Endothelial cell of umbilical vein (primary cell): ENCODE measurements at regions not wholly inside any gene's neighbourhood (a gene's known extent, or its start where the extent isn't known, plus 50 kb on each side); places are given as distances from the start of the nearest gene placed in this dataset.

ENCODE experiments used
- EZH2 ChIP-seq: IDR thresholded peaks from 2 replicates; pipeline ENCODE4 v1.6.1; 2012; ENCODE audit warnings: borderline replicate concordance, low read depth, mild to moderate bottlenecking, moderate library complexity, low read length, inconsistent platforms; ENCODE audit not compliant: severe bottlenecking
- FOS ChIP-seq: IDR thresholded peaks from 2 replicates; pipeline ENCODE4 v1.6.1; 2011; ENCODE audit warnings: mild to moderate bottlenecking, low read length, moderate library complexity, borderline replicate concordance; ENCODE audit not compliant: insufficient read depth
- GATA2 ChIP-seq: IDR thresholded peaks from 2 replicates; pipeline ENCODE4 v1.7.0; 2011; ENCODE audit warnings: low read depth, mild to moderate bottlenecking, moderate library complexity, mixed read lengths, low read length; ENCODE audit not compliant: insufficient read length, insufficient read depth
- JUN ChIP-seq: IDR thresholded peaks from 2 replicates; pipeline ENCODE4 v1.6.1; 2011; ENCODE audit warnings: borderline replicate concordance, low read depth; ENCODE audit not compliant: insufficient read length, insufficient read depth
- MYC ChIP-seq: IDR thresholded peaks from one replicate; pipeline ENCODE4 v1.6.1; 2011; ENCODE audit warnings: mild to moderate bottlenecking, low read depth, low read length
- POLR2A ChIP-seq: IDR thresholded peaks from 2 replicates; pipeline ENCODE4 v1.6.1; 2012; ENCODE audit warnings: low read depth, mild to moderate bottlenecking, control low read depth, low read length
- POLR2AphosphoS5 ChIP-seq: IDR thresholded peaks from 2 replicates; pipeline ENCODE4 v1.6.1; 2012; ENCODE audit warnings: low read depth, mild to moderate bottlenecking, control low read depth, low read length, moderate library complexity; ENCODE audit not compliant: insufficient read depth
- TF ChIP-seq, protein P1 (sequence below): IDR thresholded peaks from 2 replicates; pipeline ENCODE4 v1.6.1; 2011; ENCODE audit not compliant: insufficient read depth, insufficient read length
- TF ChIP-seq, protein P2 (sequence below), 2 donors: IDR thresholded peaks; 1 replicate in 1 of 2; 2 replicates in 1 of 2; pipeline ENCODE4 v1.5.1; 2011; ENCODE audit warnings: low read length in 2 of 2, mild to moderate bottlenecking in 2 of 2, moderate library complexity in 2 of 2, control low read depth in 1 of 2, inconsistent platforms in 1 of 2, low read depth in 1 of 2; ENCODE audit not compliant: insufficient read depth in 1 of 2; ENCODE audit errors: extremely low read depth in 1 of 2

DNA sequence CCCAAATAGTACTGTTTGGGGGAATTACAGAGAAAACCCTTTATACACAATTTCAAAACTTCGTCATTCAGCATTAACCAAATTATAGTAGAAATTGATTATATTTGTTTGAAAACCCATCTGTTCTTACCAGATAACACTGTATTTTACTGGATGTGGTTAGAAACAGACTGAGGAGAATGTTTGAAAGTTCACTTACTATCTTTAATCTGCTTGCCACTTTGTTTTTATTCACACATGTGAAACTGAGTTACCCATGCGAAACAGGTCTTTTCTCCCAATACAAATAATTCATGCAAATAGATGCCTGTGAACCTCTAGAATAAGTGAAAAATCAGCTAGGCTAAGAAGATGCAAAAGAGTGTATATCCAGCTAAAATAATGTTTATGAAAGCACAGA, 177.5 kb downstream of the NAA11 start:
- TF ChIP-seq, protein P1, sequence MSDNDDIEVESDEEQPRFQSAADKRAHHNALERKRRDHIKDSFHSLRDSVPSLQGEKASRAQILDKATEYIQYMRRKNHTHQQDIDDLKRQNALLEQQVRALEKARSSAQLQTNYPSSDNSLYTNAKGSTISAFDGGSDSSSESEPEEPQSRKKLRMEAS = no peak
- TF ChIP-seq, protein P2, sequence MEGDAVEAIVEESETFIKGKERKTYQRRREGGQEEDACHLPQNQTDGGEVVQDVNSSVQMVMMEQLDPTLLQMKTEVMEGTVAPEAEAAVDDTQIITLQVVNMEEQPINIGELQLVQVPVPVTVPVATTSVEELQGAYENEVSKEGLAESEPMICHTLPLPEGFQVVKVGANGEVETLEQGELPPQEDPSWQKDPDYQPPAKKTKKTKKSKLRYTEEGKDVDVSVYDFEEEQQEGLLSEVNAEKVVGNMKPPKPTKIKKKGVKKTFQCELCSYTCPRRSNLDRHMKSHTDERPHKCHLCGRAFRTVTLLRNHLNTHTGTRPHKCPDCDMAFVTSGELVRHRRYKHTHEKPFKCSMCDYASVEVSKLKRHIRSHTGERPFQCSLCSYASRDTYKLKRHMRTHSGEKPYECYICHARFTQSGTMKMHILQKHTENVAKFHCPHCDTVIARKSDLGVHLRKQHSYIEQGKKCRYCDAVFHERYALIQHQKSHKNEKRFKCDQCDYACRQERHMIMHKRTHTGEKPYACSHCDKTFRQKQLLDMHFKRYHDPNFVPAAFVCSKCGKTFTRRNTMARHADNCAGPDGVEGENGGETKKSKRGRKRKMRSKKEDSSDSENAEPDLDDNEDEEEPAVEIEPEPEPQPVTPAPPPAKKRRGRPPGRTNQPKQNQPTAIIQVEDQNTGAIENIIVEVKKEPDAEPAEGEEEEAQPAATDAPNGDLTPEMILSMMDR (IDR thresholded peaks at IDR 0.05; ENCODE audit: extremely low read depth in 1 of 2, insufficient read depth in 1 of 2, low read depth in 1 of 2, low read length in 2 of 2) = no peak
- TF ChIP-seq POLR2A (no peak), EZH2 (no peak), POLR2AphosphoS5 (no peak), FOS (no peak), MYC (no peak), GATA2 (no peak), JUN (no peak)
